Left ventricle myocardium inferior (tissue), 1 donor: ENCODE measurements at regions not wholly inside any gene's neighbourhood (a gene's known extent, or its start where the extent isn't known, plus 50 kb on each side); places are given as distances from the start of the nearest gene placed in this dataset.

ENCODE experiments used
- DNase-seq: peaks from one replicate; pipeline ENCODE4 v3.0.0-alpha.2; 2020
- H3K27ac ChIP-seq: fragments of 200-600 bp; replicated peaks from 2 replicates; pipeline ENCODE4 v1.8.0; 2021
- H3K27me3 ChIP-seq: fragments of 200-600 bp; 2 replicates; pipeline ENCODE4 v1.8.0; 2021; ENCODE audit warnings: low read depth
- H3K36me3 ChIP-seq: fragments of 200-600 bp; 2 replicates; pipeline ENCODE4 v1.8.0; 2021
- H3K4me1 ChIP-seq: fragments of 200-600 bp; 2 replicates; pipeline ENCODE4 v1.8.0; 2021
- H3K4me3 ChIP-seq: fragments of 200-600 bp; 2 replicates; pipeline ENCODE4 v1.8.0; 2021; ENCODE audit warnings: mild to moderate bottlenecking, moderate library complexity
- H3K9me3 ChIP-seq: fragments of 200-600 bp; replicated peaks from 2 replicates; pipeline ENCODE4 v1.8.0; 2021
- intact Hi-C: fragments of 100-400 bp; cut with micrococcal nuclease; formaldehyde crosslinking; loops from one replicate; pipeline ENCODE4 v1.11.0; 2022
- TF ChIP-seq, protein P1 (sequence below): fragments of 200-600 bp; IDR thresholded peaks from 2 replicates; pipeline ENCODE4 v1.8.0; 2021; ENCODE audit warnings: antibody characterized with exemption, mild to moderate bottlenecking, borderline replicate concordance
- donor health status: DM: no; HTN: yes; CAD: no; lungs with severe emphysema.

- intact Hi-C loops: no loop called here
- no peaks in the 10 kb centered on the region for H3K4me1 ChIP-seq
Observed at GRCh38 chr13:86932776-86933334, 738.3 kb upstream of the SLITRK5 start.

DNA sequence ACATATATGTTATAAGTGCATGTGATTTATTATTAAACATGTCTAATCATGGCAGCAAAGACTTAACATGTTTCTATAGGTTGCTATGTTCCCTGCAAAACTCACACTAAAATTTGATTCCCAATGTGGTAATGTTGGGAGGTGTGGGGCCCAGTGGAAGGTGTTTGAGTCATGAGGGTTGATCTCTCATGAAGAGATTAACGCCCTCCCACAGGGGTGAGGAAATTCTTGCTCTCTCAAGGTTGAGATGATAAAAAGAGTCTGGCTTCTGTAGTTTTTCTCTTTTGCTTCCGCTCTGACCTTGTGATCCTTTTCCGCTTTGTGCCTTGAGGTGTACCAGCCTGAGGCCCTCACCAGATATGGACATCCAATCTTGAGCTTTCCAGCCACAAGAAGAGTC, 737.5 kb upstream of the SLITRK5 start:
- TF ChIP-seq, protein P1, sequence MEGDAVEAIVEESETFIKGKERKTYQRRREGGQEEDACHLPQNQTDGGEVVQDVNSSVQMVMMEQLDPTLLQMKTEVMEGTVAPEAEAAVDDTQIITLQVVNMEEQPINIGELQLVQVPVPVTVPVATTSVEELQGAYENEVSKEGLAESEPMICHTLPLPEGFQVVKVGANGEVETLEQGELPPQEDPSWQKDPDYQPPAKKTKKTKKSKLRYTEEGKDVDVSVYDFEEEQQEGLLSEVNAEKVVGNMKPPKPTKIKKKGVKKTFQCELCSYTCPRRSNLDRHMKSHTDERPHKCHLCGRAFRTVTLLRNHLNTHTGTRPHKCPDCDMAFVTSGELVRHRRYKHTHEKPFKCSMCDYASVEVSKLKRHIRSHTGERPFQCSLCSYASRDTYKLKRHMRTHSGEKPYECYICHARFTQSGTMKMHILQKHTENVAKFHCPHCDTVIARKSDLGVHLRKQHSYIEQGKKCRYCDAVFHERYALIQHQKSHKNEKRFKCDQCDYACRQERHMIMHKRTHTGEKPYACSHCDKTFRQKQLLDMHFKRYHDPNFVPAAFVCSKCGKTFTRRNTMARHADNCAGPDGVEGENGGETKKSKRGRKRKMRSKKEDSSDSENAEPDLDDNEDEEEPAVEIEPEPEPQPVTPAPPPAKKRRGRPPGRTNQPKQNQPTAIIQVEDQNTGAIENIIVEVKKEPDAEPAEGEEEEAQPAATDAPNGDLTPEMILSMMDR: no peak

More at GRCh38 chr13:86932776-86933334, 738.3 kb upstream of the SLITRK5 start:
- Histone ChIP-seq H3K27ac (no peak overlapping the region), H3K4me3 (no peak overlapping the region), H3K36me3 (no peaks in the 10 kb centered on the region), H3K27me3 (no peaks in the 10 kb centered on the region), H3K9me3 (no peaks in the 10 kb centered on the region)
- TF ChIP-seq, protein P1: no peak
- no peak for DNase-seq

GRCh38 chr13:86937316-86937715, 733.9 kb upstream of the SLITRK5 start:
- Histone ChIP-seq H3K9me3 (no peaks in the 10 kb centered on the region), H3K27ac (no peak overlapping the region), H3K27me3 (no peaks in the 10 kb centered on the region), H3K4me3 (no peak overlapping the region), H3K4me1 (no peaks in the 10 kb centered on the region), H3K36me3 (no peaks in the 10 kb centered on the region)
- TF ChIP-seq, protein P1: no peak
- no peak for DNase-seq
- intact Hi-C loops: no loop called here

More for the DNA sequence above, 737.5 kb upstream of the SLITRK5 start:
- H3K27me3 ChIP-seq: no peaks in the 10 kb centered on the region
- DNase-seq: no peak
- intact Hi-C loops: no loop called here
- H3K4me3 ChIP-seq: no peak overlapping the region
- no peak overlapping the region for H3K27ac ChIP-seq
- H3K36me3 ChIP-seq: no peaks in the 10 kb centered on the region
- no peaks in the 10 kb centered on the region for H3K9me3 ChIP-seq
- H3K4me1 ChIP-seq: no peaks in the 10 kb centered on the region

GRCh38 chr13:86945584-86945983, 725.6 kb upstream of the SLITRK5 start:
- H3K4me1 ChIP-seq: no peaks in the 10 kb centered on the region
- no peak overlapping the region for H3K4me3 ChIP-seq
- no peaks in the 10 kb centered on the region for H3K27me3 ChIP-seq
- DNase-seq: no peak
- TF ChIP-seq, protein P1: no peak
- no peak overlapping the region for H3K27ac ChIP-seq
- H3K9me3 ChIP-seq: peaks cover 5% of the 10 kb centered on the region
- intact Hi-C loops: no loop called here
- no peaks in the 10 kb centered on the region for H3K36me3 ChIP-seq

GRCh38 chr13:86946734-86947133, 724.4 kb upstream of the SLITRK5 start:
- no peaks in the 10 kb centered on the region for H3K4me1 ChIP-seq
- no peak for DNase-seq
- intact Hi-C loops: no loop called here
- no peak overlapping the region for H3K27ac ChIP-seq
- TF ChIP-seq, protein P1: no peak
- H3K4me3 ChIP-seq: no peak overlapping the region
- no peaks in the 10 kb centered on the region for H3K27me3 ChIP-seq
- H3K9me3 ChIP-seq: peaks cover 5% of the 10 kb centered on the region
- no peaks in the 10 kb centered on the region for H3K36me3 ChIP-seq
